ENCODE measurements at regions not wholly inside any gene's neighbourhood (a gene's known extent, or its start where the extent isn't known, plus 50 kb on each side); places are given as distances from the start of the nearest gene placed in this dataset.
"Not testable (repeated sequence)": the region's sequence is repeated elsewhere in the genome, so short reads cannot be mapped to it uniquely, and the experiment has no call there.

DNA sequence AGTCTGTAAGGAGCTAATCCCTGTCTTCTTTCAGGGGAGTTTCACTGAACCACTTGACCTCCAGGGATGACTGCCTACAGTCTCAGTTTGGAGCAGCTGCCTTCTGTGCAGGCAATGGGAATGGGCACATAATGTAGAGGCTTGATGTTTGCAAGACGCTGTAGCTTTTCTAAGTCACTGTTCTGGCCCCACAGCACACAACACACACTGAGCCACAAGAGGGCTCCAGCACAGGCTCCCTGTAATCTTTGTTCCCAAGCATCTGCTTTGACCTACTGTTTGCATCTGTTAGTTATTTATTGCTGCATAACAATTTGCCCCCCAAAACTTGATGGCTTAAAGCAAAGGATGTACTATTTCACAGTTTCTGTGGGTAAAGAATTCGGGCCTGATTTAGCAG, 419.0 kb upstream of the ASIC2 start:
- Histone ChIP-seq H3K9me3 (ENCODE audit: control extremely low read depth in 1 of 3, control insufficient read depth in 2 of 3, insufficient read depth in 1 of 3, low read length in 2 of 3) (no peaks in the 10 kb centered on the region), H3K27me3 (replicated peaks in 1 of 4; ENCODE audit: control extremely low read depth in 1 of 4, control insufficient read depth in 3 of 4, insufficient read depth in 4 of 4, low read length in 3 of 4) (no peaks in the 10 kb centered on the region), H2AFZ (ENCODE audit: insufficient read depth, low read depth, low read length, poor library complexity, severe bottlenecking) (no peak overlapping the region), H4K20me1 (ENCODE audit: control insufficient read depth, insufficient read depth, low read length, poor library complexity, severe bottlenecking) (no peaks in the 10 kb centered on the region), H3K36me3 (replicated peaks in 1 of 2; ENCODE audit: control extremely low read depth in 1 of 2, control insufficient read depth in 1 of 2, extremely low read depth in 1 of 2, insufficient read depth in 2 of 2, low read length in 1 of 2) (no peaks in the 10 kb centered on the region), H3K4me1 (ENCODE audit: control insufficient read depth in 2 of 2, insufficient read depth in 2 of 2, low read length in 2 of 2) (no peaks in the 10 kb centered on the region), H3K9ac (ENCODE audit: low read length) (no peak overlapping the region), H3K27ac (ENCODE audit: low read length in 2 of 2) (no peak overlapping the region), H3K4me3 (ENCODE audit: control extremely low read depth in 1 of 5, extremely low read depth in 1 of 5, insufficient read depth in 1 of 5, low read depth in 2 of 5, low read length in 4 of 5) (no peak overlapping the region), H3K4me2 (replicated peaks; ENCODE audit: low read depth, low read length, poor library complexity, severe bottlenecking) (no peak overlapping the region), H3K79me2 (ENCODE audit: control insufficient read depth, insufficient read depth, low read length) (no peaks in the 10 kb centered on the region)
- TF ChIP-seq CTCF (IDR thresholded peaks at IDR 0.05): no peak
- no peak for TF ChIP-seq EZH2 (IDR thresholded peaks at IDR 0.05; ENCODE audit: borderline replicate concordance, insufficient read depth, low read depth, low read length, poor library complexity, severe bottlenecking)
- 100% methylated on average over 1 of the region's 2 CpGs for WGBS (ENCODE audit: insufficient coverage)
- intact Hi-C loops (cut with micrococcal nuclease): no loop called here
- H3K9me3 Mint-ChIP-seq (ENCODE audit: insufficient read depth): peaks cover 2% of the 10 kb centered on the region
- POLR2A ChIA-PET: no interaction called here
- no peaks in the 10 kb centered on the region for H3K4me1 Mint-ChIP-seq
- no peak for ATAC-seq (ENCODE audit: low read depth)
- DNase-seq: no peak
- peaks cover 19% of the 10 kb centered on the region for H3K27me3 Mint-ChIP-seq
- no peak overlapping the region for H3K27ac Mint-ChIP-seq
- CTCF ChIA-PET: no interaction called here
- no peak overlapping the region for H3K4me3 Mint-ChIP-seq

GRCh38 chr17:33716957-33717356, 423.9 kb upstream of the ASIC2 start:
- DNase-seq (no peak), ATAC-seq (ENCODE audit: low read depth) (no peak)
- Histone ChIP-seq H3K79me2 (ENCODE audit: control insufficient read depth, insufficient read depth, low read length) (no peaks in the 10 kb centered on the region), H3K9ac (ENCODE audit: low read length) (no peak overlapping the region), H3K4me2 (replicated peaks; ENCODE audit: low read depth, low read length, poor library complexity, severe bottlenecking) (no peak overlapping the region), H3K27ac (ENCODE audit: low read length in 2 of 2) (no peak overlapping the region), H4K20me1 (ENCODE audit: control insufficient read depth, insufficient read depth, low read length, poor library complexity, severe bottlenecking) (no peaks in the 10 kb centered on the region), H2AFZ (ENCODE audit: insufficient read depth, low read depth, low read length, poor library complexity, severe bottlenecking) (no peak overlapping the region), H3K4me1 (ENCODE audit: control insufficient read depth in 2 of 2, insufficient read depth in 2 of 2, low read length in 2 of 2) (no peaks in the 10 kb centered on the region), H3K36me3 (replicated peaks in 1 of 2; ENCODE audit: control extremely low read depth in 1 of 2, control insufficient read depth in 1 of 2, extremely low read depth in 1 of 2, insufficient read depth in 2 of 2, low read length in 1 of 2) (no peaks in the 10 kb centered on the region), H3K4me3 (ENCODE audit: control extremely low read depth in 1 of 5, extremely low read depth in 1 of 5, insufficient read depth in 1 of 5, low read depth in 2 of 5, low read length in 4 of 5) (no peak overlapping the region), H3K27me3 (replicated peaks in 1 of 4; ENCODE audit: control extremely low read depth in 1 of 4, control insufficient read depth in 3 of 4, insufficient read depth in 4 of 4, low read length in 3 of 4) (peaks cover 0 to 6% (median 1%) of the 10 kb centered on the region in 4 experiments), H3K9me3 (ENCODE audit: control extremely low read depth in 1 of 3, control insufficient read depth in 2 of 3, insufficient read depth in 1 of 3, low read length in 2 of 3) (no peaks in the 10 kb centered on the region)
- H3K4me3 Mint-ChIP-seq: no peak overlapping the region
- WGBS (ENCODE audit: insufficient coverage): 67% methylated on average over 1 of the region's 2 CpGs
- POLR2A ChIA-PET: no interaction called here
- TF ChIP-seq EZH2 (IDR thresholded peaks at IDR 0.05; ENCODE audit: borderline replicate concordance, insufficient read depth, low read depth, low read length, poor library complexity, severe bottlenecking): no peak
- TF ChIP-seq CTCF (IDR thresholded peaks at IDR 0.05): no peak
- H3K4me1 Mint-ChIP-seq: no peaks in the 10 kb centered on the region
- peaks cover 12% of the 10 kb centered on the region for H3K27me3 Mint-ChIP-seq
- intact Hi-C loops (cut with micrococcal nuclease): no loop called here
- H3K9me3 Mint-ChIP-seq (ENCODE audit: insufficient read depth): peaks cover 2% of the 10 kb centered on the region
- H3K27ac Mint-ChIP-seq: no peak overlapping the region
- CTCF ChIA-PET: no interaction called here

DNA sequence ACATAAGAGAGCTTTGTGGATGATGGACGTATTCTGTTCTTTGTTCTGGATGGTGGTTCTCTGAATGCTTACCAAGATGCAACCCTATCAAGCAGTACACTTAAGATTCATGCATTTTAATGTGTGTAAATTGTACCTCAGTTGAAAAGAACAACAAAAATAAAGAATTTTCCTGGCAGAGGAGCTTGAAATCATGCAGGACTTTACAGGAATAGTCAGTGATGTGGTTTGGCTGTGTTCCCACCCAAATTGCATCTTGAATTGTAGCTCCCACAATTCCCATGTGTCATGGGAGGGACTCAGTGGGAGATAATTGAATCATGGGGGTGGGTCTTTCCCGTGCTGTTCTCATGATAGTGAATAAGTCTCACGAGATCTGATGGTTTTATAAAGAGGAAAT, 430.6 kb upstream of the ASIC2 start:
- WGBS (ENCODE audit: insufficient coverage): no CpG with 5 or more reads among the region's 3 CpGs
- H3K36me3 ChIP-seq (replicated peaks in 1 of 2; ENCODE audit: control extremely low read depth in 1 of 2, control insufficient read depth in 1 of 2, extremely low read depth in 1 of 2, insufficient read depth in 2 of 2, low read length in 1 of 2); H3K27me3 ChIP-seq (replicated peaks in 1 of 4; ENCODE audit: control extremely low read depth in 1 of 4, control insufficient read depth in 3 of 4, insufficient read depth in 4 of 4, low read length in 3 of 4); H3K4me2 ChIP-seq (replicated peaks; ENCODE audit: low read depth, low read length, poor library complexity, severe bottlenecking); H4K20me1 ChIP-seq (ENCODE audit: control insufficient read depth, insufficient read depth, low read length, poor library complexity, severe bottlenecking); DNase-seq; H3K9me3 Mint-ChIP-seq (ENCODE audit: insufficient read depth); H3K9ac ChIP-seq (ENCODE audit: low read length); H3K4me3 ChIP-seq (ENCODE audit: control extremely low read depth in 1 of 5, extremely low read depth in 1 of 5, insufficient read depth in 1 of 5, low read depth in 2 of 5, low read length in 4 of 5); H3K4me1 ChIP-seq (ENCODE audit: control insufficient read depth in 2 of 2, insufficient read depth in 2 of 2, low read length in 2 of 2); H2AFZ ChIP-seq (ENCODE audit: insufficient read depth, low read depth, low read length, poor library complexity, severe bottlenecking); H3K27ac ChIP-seq (ENCODE audit: low read length in 2 of 2); ATAC-seq (ENCODE audit: low read depth); H3K79me2 ChIP-seq (ENCODE audit: control insufficient read depth, insufficient read depth, low read length); H3K27ac Mint-ChIP-seq; POLR2A ChIA-PET; H3K4me3 Mint-ChIP-seq; intact Hi-C loops (cut with micrococcal nuclease); H3K9me3 ChIP-seq (ENCODE audit: control extremely low read depth in 1 of 3, control insufficient read depth in 2 of 3, insufficient read depth in 1 of 3, low read length in 2 of 3); H3K4me1 Mint-ChIP-seq: not testable (repeated sequence)
- H3K27me3 Mint-ChIP-seq: peaks cover 13% of the 10 kb centered on the region
- CTCF ChIA-PET: interaction anchor here (0.7 kb wide), 1 partner anchor 148 kb away, joined by 3 read pairs; no protein-coding TSS in a partner anchor
